C4-2B (cell line): ENCODE measurements at regions not wholly inside any gene's neighbourhood (a gene's known extent, or its start where the extent isn't known, plus 50 kb on each side); places are given as distances from the start of the nearest gene placed in this dataset.

Experiments
- ZFX ChIP-seq: fragments of 450-650 bp; IDR thresholded peaks from 2 replicates; pipeline ENCODE4 v1.6.1; 2017
- TF ChIP-seq, protein P1 (sequence below): fragments of 450-650 bp; conservative IDR thresholded peaks from 2 replicates; pipeline ENCODE4 v1.5.1; 2017; ENCODE audit warnings: mild to moderate bottlenecking

- TF ChIP-seq, protein P1, sequence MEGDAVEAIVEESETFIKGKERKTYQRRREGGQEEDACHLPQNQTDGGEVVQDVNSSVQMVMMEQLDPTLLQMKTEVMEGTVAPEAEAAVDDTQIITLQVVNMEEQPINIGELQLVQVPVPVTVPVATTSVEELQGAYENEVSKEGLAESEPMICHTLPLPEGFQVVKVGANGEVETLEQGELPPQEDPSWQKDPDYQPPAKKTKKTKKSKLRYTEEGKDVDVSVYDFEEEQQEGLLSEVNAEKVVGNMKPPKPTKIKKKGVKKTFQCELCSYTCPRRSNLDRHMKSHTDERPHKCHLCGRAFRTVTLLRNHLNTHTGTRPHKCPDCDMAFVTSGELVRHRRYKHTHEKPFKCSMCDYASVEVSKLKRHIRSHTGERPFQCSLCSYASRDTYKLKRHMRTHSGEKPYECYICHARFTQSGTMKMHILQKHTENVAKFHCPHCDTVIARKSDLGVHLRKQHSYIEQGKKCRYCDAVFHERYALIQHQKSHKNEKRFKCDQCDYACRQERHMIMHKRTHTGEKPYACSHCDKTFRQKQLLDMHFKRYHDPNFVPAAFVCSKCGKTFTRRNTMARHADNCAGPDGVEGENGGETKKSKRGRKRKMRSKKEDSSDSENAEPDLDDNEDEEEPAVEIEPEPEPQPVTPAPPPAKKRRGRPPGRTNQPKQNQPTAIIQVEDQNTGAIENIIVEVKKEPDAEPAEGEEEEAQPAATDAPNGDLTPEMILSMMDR, result no peak
- TF ChIP-seq ZFX, result no peak
Observed at GRCh38 chr12:97275728-97276590, 186.6 kb upstream of the RMST start.
